Fibroblast of mammary gland (primary cell): ENCODE measurements at regions not wholly inside any gene's neighbourhood (a gene's known extent, or its start where the extent isn't known, plus 50 kb on each side); places are given as distances from the start of the nearest gene placed in this dataset.

Experiments used
- DNase-seq: peaks from one replicate; pipeline ENCODE4 v3.0.0-alpha.2; 2010; ENCODE audit warnings: low read depth
- H3K4me3 ChIP-seq: 2 replicates; pipeline ENCODE4 v1.5.1; 2011; ENCODE audit warnings: low read depth, mild to moderate bottlenecking, low read length, moderate library complexity; ENCODE audit not compliant: control insufficient read depth
- CTCF ChIP-seq: conservative IDR thresholded peaks from 2 replicates; pipeline ENCODE4 v1.5.1; 2011; ENCODE audit warnings: low read depth, low read length, inconsistent platforms; ENCODE audit not compliant: control insufficient read depth, insufficient read depth

- TF ChIP-seq CTCF, result no peak
- DNase-seq, result no peak
- H3K4me3 ChIP-seq, result no peak overlapping the region
Observed at GRCh38 chr14:85241022-85241855, 288.7 kb upstream of the FLRT2 start.

- no peak for DNase-seq
- no peak overlapping the region for H3K4me3 ChIP-seq
- TF ChIP-seq CTCF, result no peak
Observed at GRCh38 chr14:85242666-85243065, 287.3 kb upstream of the FLRT2 start.

- no peak for DNase-seq
- no peak overlapping the region for H3K4me3 ChIP-seq
- no peak for TF ChIP-seq CTCF
Observed at GRCh38 chr14:85243321-85243720, 286.6 kb upstream of the FLRT2 start.

GRCh38 chr14:85247071-85247470 lies 282.9 kb upstream of the FLRT2 start:
- no peak overlapping the region for H3K4me3 ChIP-seq
- no peak for TF ChIP-seq CTCF
- no peak for DNase-seq

GRCh38 chr14:85248881-85249635 lies 280.9 kb upstream of the FLRT2 start:
- peak; percentile 69 for DNase-seq
- no peak for TF ChIP-seq CTCF
- H3K4me3 ChIP-seq, result no peak overlapping the region

- H3K4me3 ChIP-seq, result no peak overlapping the region
- DNase-seq, result no peak
- TF ChIP-seq CTCF, result no peak
Observed at GRCh38 chr14:85250414-85251189, 279.3 kb upstream of the FLRT2 start.
